ENCODE measurements at regions not wholly inside any gene's neighbourhood (a gene's known extent, or its start where the extent isn't known, plus 50 kb on each side); places are given as distances from the start of the nearest gene placed in this dataset.

DNA sequence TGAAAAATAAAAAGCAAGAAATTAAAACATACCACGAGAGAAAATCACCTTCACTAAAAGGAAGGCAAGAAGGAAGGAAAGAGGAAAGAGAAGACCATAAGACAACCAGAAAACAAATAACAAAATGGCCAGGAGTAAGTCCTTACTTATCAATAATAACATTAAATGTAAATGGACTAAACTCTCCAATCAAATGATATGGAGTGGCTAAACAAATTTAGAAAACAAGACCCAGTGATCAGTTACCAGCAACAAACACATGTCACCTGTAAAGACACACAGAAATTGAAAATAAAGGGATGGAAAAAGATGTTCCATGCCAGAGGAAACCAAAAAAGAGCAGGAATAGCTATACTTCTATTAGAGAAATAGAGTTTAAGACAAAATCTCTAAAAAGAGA is 85.0 kb upstream of the SLC38A4 start:
- no peak for DNase-seq (ENCODE audit: low read depth)

DNA sequence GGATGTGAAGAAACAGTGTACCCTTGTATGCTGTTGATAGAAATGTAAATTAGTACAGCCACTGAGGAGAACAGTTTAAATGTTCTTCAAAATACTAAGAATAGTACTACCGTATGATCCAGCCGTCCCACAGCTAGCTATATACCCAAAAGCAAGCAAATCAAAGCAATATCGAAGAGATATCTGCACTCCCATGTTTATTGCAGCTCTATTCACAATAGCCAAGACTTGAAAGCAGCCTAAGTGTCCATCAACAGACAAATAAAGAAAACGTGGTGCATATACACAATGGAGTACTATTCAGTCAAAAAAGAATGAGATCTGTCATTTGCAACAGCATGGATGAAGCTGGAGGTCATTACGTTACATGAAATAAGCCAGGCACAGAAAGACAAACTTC is 88.5 kb upstream of the SLC38A4 start:
- no peak for DNase-seq (ENCODE audit: low read depth)

DNA sequence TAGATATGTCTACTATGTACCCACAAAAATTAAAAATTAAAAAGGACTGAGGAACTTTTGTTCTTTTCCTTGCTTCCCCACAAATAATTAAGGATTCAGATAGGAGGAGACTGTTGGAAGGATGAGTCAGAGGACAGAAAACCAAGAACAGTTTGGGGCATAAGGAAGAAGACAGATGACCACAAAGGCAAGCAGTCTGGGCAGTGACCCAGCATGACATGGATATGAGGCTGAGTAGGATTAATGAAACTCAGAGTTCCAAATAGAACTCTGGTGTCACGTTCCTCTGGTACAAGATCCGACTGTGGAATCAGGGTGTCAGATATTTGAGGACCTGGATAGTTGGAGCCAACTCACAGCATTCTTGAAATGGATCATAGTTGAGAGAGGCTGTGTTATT is 89.3 kb upstream of the SLC38A4 start:
- DNase-seq (ENCODE audit: low read depth), result peak; percentile 60

DNA sequence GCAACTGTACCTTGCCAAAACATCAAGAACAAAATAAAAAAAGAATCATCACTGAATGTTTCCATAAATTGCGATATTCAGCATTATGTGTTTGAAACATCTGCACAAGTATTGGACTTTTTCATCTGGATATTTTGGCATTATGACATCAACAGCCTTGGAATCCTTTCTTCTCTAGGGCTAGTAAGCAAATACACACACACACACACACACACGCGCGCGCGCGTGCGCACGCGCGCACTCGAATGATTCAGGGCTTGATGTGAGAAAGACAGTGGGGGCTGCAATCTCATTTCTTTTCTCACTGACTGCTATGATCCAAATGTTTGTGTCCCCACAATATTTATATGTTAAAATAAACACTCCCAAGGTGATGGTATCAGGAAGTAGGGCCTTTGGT is 90.0 kb upstream of the SLC38A4 start:
- DNase-seq (ENCODE audit: low read depth), result no peak

DNA sequence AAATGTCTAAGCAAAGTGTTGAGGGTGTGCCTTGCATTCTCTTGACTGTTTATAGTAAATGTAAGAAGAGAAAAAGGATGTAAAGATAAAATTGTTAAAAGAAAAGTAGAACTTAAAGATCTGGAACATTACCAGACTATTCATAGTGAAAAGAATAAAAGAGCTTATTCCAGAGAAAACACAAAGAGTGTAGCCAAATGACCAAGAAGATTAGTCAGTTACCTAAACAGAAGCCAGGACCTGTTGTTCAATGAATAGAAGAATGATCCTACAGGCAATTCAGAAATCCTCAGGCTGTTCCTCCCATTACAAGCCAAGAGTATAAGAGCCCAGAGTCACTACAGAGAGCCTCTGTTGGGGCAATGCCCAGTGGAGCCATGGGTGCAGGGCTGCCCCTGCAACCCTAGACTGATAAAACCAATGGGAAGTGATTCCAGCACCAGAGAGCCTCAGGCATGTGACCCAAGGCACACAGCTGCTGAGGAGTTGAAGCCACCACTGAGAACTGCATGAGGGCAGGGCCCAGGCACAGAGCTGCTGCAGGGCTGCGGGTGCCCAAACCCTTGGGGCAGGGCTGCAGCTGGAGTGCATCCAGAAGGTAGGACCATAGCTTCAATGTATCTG is 91.1 kb upstream of the SLC38A4 start:
- DNase-seq (ENCODE audit: low read depth), result no peak

DNA sequence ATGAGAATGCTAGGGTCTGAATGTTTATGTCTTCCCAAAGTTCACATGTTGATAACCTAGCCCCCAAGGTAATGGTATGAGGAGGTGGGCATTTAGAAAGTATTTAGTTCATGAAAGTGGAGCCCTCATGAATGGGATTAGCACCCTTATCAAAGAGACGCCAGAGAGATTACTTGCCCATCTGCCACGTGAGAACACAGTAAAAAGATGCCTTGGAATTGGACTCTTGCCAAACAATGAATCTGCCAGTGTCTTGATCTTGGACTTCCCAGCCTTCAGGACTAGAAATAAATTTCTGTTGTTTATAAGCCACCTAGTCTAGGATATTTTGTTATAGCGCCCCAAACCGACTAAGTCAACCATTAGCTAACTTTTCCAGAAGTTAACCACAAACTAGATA is 92.0 kb upstream of the SLC38A4 start:
- DNase-seq (ENCODE audit: low read depth), result no peak

DNA sequence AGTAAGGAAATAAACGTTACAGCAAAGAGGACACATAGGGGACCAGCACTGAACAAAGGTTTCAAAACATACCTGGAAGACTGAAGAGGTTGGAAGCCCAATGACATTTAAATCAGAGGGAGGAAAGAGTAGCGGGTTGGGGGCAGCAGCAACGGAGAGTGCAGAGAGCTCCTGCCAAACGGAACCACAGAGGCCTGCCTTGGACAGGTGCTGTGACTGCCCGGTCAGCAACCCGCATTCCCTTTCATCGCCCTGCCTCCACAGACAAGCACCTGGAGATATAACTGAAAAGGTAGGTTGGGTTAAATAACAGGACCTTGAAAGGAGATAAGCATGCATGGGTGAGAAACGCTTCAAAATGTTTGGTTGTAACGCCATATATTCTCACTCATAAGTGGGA is 92.8 kb upstream of the SLC38A4 start:
- no peak for DNase-seq (ENCODE audit: low read depth)

DNA sequence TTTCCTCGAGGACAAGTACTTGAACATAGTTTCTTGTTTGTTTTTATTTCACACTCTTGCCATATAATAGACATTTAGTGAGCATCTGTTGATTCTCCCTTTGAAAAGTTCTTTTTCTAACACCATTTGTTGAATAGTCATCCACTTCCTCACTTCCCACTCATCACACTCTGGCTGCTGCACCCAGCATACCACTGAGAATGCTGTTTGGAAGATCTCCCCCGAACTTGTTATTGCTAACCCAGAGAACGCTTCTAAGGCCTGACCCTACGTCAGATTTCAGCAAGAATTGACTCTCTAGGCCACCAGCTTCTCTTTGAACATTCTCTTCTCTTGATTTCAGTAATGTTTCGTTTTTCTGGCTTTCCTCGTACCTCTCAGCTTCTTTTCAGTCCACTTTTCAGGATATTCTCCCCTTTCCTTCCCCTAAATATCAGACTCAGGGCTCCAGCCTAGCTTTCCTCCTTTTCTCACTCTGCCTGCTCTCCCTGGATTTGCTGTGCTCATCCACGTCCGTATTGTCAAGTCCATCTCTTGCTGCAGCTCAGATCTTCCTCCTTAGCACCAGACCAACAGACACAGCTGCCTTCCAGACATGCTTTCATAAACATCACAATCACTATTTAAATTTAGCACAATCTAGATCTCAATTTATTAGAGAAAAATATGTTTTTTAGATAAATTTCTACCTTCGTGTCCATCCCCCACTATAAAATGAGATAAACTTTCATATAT is 94.0 kb upstream of the SLC38A4 start:
- DNase-seq (ENCODE audit: low read depth), result no peak

DNA sequence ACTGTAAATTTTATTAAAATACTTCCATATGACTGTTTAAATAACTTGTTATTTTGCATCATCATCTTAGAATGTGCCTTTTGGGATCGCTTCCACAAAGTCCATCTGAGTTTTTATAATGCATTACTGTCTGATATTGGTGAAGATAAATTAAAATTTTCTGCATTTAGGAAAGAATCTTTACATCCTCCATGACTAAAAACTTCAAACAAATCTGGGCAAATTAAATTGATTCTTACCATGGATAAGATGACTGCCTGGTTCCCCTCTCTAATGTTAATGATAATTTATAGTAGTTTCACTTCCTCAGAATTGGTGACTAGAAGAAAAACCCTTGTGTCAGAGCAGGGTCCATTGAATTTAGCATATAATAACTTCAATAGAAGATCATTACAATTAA is 94.7 kb upstream of the SLC38A4 start:
- DNase-seq (ENCODE audit: low read depth), result no peak

DNA sequence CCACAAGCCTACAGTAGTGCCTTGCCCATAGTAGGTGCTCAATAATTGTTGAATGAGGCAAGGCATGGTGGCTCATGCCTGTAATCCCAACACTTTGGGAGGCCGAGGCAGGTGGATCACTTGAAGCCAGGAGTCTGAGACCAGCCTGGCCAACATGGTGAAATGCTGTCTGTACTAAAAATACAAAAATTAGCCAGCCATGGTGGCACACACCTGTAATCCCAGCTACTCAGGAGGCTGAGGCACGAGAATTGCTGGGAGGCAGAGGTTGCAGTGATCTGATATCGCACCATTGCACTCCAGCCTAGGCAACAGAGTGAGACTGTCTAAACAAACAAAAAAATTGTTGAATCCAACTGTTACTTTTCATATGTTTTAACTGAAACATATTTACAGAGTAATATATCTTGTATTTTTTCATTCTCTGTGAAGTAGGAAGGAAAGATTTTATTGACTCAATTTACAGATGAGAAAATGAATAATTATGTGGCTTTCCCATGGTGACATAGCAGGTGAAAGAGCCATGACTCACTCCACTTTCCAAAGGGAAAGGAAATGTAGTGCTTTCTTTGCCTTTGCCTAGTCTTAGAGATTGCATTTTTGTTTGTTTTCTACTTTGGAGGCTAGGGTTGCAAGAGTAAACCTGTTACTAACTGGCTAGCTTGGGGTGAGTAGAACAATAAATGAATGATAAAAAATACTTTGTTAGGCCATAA is 95.4 kb upstream of the SLC38A4 start:
- no peak for DNase-seq (ENCODE audit: low read depth)

DNA sequence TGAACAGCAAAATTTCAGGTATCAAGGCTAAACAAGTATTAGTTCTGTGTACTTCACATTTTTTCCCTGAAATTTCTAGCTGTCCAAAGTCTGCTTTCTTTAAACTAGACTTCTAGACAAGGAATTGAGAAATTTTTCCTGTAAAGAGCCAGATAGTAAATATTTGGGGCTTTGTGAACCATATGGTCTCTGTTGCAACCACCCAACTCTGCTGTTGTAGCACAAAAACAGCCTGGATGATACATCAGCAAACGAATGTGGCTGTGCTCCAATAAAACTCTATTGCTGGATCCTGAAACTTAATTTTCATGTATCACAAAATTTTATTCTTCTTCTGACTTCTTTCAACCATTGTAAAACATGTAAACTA is 96.0 kb upstream of the SLC38A4 start:
- no peak for DNase-seq (ENCODE audit: low read depth)

DNA sequence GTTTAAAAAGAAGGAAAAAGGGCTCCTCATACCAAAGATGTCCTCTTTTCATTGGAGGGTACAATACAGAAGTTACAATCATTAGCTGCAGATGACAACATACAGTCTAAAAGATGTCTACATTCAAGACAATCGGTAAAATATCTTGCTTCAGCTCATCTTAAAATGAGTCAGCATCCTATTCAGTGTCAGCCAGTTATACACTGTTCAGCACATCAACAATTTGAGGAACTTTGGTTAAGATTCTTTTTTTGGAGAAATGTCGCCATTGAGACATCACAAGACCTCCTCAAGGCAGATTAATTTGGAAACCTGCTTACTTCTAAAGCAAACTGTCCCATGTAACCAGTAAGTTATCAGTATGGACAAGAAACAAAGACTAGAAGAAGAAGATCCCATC is 100.7 kb upstream of the SLC38A4 start:
- no peak for DNase-seq (ENCODE audit: low read depth)

DNA sequence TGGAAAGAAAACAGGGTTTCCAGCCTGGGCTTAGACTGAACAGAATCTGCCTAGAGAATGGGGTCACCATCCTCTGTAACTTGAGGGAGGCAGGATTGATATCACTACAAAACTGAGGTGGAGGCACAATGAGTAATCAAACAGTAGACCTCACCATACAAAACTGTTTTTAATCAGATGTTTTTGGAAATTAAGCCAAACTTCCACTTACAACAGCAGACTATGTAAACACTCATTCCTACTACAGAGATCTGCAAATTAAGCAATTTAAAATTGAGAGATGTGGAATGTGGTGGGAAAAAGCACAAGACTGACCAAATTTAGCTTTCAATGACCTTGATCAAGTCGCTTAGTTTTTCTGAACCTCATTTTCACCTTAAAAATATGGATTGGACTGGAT is 104.3 kb upstream of the SLC38A4 start:
- no peak for DNase-seq (ENCODE audit: low read depth)

DNA sequence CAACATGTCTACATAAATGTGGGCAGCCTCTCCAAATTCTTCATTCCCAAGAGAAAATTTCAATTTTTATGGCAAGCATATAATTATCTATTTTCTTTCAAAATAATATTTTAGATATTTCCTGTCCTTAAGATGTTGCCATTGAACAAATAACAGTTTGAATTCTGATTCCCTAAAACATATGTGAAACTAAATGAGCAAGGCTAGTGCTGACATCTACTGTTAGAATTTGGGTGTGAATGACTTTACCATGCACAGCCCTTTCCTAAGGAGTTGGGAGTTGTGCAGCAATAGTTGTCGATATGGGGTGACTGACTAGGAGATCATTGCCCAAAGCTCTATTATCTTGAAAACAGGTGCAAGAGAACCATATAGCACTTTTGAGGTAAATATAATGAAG is 108.2 kb upstream of the SLC38A4 start:
- no peak for DNase-seq (ENCODE audit: low read depth)

DNA sequence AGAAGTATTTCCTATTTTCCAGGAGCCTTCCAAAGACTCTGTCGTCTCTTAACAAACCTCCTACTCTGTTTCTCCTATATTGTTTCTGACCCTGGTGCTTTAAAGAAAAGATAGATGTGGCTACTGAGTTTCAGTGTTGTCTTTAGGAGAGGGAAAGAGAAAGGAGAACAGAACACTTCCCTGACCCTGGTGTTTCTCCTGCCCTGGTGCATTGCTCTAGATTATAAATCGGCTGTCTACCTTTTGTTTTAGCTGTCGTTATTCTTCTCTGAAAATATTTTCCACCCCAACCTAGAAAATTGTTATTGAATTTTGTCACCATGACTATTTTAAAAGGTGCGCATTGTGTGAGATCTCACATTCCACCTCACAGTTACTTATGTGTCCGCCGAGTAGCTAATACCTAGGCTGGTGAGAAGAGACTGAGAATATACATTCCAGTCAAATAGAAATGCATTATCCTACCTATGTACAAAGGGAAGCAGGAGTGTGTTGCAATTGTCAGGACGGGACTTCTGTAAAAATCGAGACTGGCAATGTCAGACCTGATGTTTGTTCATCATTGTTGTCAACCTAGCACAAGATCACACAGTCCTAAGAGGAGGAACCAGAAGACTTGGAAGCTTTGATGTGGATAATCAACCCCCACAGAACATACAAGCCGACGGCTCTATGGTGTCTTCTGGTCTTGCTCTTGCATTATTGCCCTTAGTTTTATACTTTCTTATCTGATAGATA is 108.7 kb upstream of the SLC38A4 start:
- no peak for DNase-seq (ENCODE audit: low read depth)

DNA sequence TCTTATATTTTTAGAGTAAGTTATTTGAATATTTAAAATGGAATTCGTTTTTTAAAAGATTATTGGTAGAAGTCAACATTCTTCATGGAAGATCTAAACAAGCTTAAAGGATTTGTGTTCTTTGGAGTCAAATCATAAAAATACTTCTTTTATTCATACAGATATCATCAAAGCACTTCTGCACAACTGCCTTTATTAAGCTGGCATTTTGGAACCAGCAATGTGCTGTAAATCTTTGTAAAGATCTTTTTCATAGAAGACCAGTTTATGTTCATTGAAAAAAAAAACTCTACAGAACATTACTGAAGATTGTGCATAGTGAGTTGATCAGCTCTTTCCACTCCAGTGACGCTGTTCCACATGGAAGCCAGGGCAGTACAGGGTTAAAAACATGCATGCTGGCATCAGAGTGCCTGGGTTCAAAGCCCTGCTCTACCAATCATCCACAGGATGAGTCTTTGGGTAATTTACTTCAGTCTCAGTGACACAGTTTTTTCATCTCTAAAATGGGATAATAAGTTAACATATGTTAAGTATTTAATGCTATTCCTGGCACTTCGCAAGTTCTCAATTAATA is 109.6 kb upstream of the SLC38A4 start:
- DNase-seq (ENCODE audit: low read depth), result no peak

DNA sequence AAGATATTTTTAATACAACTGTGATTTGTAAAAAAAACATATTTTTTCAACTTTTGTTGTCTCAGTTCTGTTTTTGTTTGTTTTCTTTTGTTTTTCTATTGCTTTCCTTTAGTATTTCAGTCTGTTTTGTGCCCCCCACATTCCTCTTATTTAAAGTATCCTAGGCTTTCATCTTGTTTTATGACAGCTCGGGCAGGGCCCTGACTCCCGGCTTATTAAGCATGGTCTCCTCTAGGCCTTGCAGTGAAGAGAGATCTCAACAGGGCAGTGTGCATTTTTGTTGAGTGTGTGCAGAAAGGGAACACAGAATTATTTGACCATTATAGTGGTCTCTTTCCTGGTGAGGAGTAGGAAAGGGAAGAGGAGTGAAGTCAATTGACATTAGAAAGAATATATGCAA is 110.2 kb upstream of the SLC38A4 start:
- DNase-seq (ENCODE audit: low read depth), result no peak

DNA sequence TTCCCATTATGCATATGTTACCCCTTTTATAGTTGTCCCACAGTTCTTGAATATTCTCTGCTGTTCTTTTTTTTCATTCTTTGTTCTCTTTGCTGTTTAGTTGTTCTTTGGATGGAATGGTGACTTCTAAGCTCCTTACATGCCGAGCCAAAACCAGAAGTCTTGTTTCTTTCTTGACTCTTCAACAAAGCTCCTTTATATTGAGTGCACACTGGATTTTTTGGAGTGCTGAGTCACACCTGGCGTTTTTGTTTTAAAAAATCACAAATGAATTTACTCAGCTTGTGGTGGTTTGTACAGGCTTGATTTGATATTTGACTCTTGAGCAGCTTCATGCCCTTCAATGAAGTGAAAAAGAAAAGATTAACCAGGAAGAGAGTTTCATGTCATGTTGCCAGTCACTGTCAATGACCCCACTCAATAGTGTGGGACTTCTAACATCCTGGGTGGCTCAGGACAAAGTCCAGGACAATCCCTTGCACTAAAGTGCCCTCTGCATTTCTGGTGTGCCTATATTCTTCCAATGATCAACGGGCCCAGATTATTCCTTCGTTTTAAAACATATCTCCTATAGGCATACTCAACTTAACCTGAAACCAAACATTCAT is 112.4 kb upstream of the SLC38A4 start:
- DNase-seq (ENCODE audit: low read depth), result no peak

DNA sequence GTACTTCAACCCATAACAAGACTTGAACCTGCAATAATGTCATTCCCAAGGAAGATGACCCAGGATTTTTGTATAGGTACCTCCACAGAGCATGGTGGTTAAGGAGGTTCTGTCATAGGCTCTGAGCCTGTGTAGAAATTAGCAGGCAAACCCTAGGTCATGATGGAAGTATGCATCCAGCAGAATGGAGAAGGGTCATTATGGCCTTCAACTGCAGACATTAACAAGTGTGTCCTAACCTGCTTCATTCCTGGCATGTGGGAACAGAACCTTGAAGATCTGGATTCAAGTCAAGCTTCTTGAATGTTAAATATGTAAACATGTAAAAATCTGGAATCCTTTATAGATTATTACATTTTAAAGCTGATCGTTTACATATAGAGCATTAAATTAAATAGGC is 116.2 kb upstream of the SLC38A4 start:
- no peak for DNase-seq (ENCODE audit: low read depth)

DNA sequence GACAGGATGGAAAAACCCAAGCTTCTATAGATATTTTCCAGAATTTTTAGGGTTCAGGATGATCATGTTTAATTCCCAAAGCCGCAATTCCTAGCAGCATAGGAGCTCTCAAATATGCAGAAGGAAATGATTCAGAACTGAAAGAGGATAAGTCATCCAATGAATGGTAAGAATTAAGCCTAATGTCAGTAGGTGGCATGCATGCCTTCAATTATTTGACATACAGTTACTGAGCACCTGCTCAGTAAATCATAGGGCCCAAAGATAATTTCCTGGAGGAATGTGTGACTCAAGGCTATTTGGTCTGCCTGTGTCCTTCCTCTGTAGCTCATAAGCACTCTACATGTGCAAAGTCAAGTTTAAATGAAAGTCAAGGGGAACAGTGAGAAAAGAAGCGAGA is 116.8 kb upstream of the SLC38A4 start:
- DNase-seq (ENCODE audit: low read depth), result peak; percentile 72

DNA sequence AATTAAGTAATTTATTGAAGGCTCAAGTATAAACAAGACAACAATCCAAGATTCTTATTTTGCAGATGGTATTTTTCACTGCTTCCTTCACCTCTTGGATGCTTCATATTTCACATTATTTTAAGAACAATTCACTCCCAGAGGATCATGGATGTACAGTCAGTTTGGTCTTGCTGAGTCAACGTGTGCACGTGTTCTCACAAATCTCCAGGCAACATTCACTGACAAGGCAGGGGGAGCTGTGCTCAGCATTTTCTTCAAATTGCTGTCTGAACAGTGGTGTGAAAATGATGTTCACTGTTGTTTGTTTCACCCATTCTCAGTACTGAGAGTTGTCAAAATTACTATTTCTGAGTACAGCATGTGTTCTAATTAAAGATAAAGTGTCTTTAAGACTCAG is 118.3 kb upstream of the SLC38A4 start:
- DNase-seq (ENCODE audit: low read depth), result no peak

DNA sequence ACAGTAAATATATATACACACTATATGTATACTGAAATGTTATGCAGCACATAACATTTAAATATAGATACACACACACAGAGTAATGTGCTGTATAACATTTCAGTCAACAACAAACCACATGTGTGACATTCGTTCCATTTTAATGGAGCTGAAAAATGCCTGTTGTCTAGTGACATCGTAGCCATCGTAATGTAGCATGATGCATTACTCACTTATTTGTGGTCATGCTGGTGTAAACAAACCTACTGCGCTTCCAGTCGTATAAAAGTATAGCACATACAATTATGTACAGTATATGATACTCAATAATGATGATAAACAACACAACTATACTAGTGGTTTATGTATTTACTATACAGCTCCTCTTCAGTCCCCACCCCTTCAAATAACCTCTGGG is 119.0 kb upstream of the SLC38A4 start:
- DNase-seq (ENCODE audit: low read depth), result no peak

All from HS-5 (cell line).